ENCODE measurements at regions not wholly inside any gene's neighbourhood (a gene's known extent, or its start where the extent isn't known, plus 50 kb on each side); places are given as distances from the start of the nearest gene placed in this dataset.

GRCh38 chr16:50466170-50466569, 82.0 kb upstream of the NKD1 start:
- no peaks in the 10 kb centered on the region for H3K36me3 Mint-ChIP-seq (ENCODE audit: low read depth, unreplicated experiment)
- no peak for TF ChIP-seq CTCF (IDR thresholded peaks at IDR 0.05; ENCODE audit: unreplicated experiment)
- no peak overlapping the region for H3K27ac Mint-ChIP-seq (ENCODE audit: unreplicated experiment)
- H3K4me1 Mint-ChIP-seq (ENCODE audit: unreplicated experiment), result peaks cover 14% of the 10 kb centered on the region
- peak overlapping the region; percentile 1 for H3K4me3 Mint-ChIP-seq (ENCODE audit: unreplicated experiment)
- H3K9me3 Mint-ChIP-seq (ENCODE audit: unreplicated experiment), result no peaks in the 10 kb centered on the region
- H3K27me3 Mint-ChIP-seq (ENCODE audit: unreplicated experiment), result peaks cover 19% of the 10 kb centered on the region
- DNase-seq (ENCODE audit: low spot score), result no peak

- H3K9me3 Mint-ChIP-seq (ENCODE audit: unreplicated experiment), result no peaks in the 10 kb centered on the region
- H3K4me1 Mint-ChIP-seq (ENCODE audit: unreplicated experiment), result peaks cover 14% of the 10 kb centered on the region
- H3K4me3 Mint-ChIP-seq (ENCODE audit: unreplicated experiment), result no peak overlapping the region
- TF ChIP-seq CTCF (IDR thresholded peaks at IDR 0.05; ENCODE audit: unreplicated experiment), result peak; percentile 49
- no peaks in the 10 kb centered on the region for H3K36me3 Mint-ChIP-seq (ENCODE audit: low read depth, unreplicated experiment)
- peaks cover 19% of the 10 kb centered on the region for H3K27me3 Mint-ChIP-seq (ENCODE audit: unreplicated experiment)
- H3K27ac Mint-ChIP-seq (ENCODE audit: unreplicated experiment), result no peak overlapping the region
- DNase-seq (ENCODE audit: low spot score), result no peak
Measured at GRCh38 chr16:50464325-50465290, 83.6 kb upstream of the NKD1 start.

- H3K9me3 Mint-ChIP-seq (ENCODE audit: unreplicated experiment), result no peaks in the 10 kb centered on the region
- H3K36me3 Mint-ChIP-seq (ENCODE audit: low read depth, unreplicated experiment), result no peaks in the 10 kb centered on the region
- TF ChIP-seq CTCF (IDR thresholded peaks at IDR 0.05; ENCODE audit: unreplicated experiment), result no peak
- peaks cover 11% of the 10 kb centered on the region for H3K4me1 Mint-ChIP-seq (ENCODE audit: unreplicated experiment)
- no peak overlapping the region for H3K4me3 Mint-ChIP-seq (ENCODE audit: unreplicated experiment)
- no peak overlapping the region for H3K27ac Mint-ChIP-seq (ENCODE audit: unreplicated experiment)
- no peak for DNase-seq (ENCODE audit: low spot score)
- peaks cover 16% of the 10 kb centered on the region for H3K27me3 Mint-ChIP-seq (ENCODE audit: unreplicated experiment)
Measured at GRCh38 chr16:50463581-50464324, 84.4 kb upstream of the NKD1 start.

GRCh38 chr16:50462793-50463507, 85.2 kb upstream of the NKD1 start:
- Mint-ChIP-seq H3K36me3 (ENCODE audit: low read depth, unreplicated experiment) (no peaks in the 10 kb centered on the region), H3K4me1 (ENCODE audit: unreplicated experiment) (peaks cover 11% of the 10 kb centered on the region), H3K27ac (ENCODE audit: unreplicated experiment) (no peak overlapping the region), H3K9me3 (ENCODE audit: unreplicated experiment) (no peaks in the 10 kb centered on the region), H3K27me3 (ENCODE audit: unreplicated experiment) (peaks cover 13% of the 10 kb centered on the region), H3K4me3 (ENCODE audit: unreplicated experiment) (no peak overlapping the region)
- no peak for TF ChIP-seq CTCF (IDR thresholded peaks at IDR 0.05; ENCODE audit: unreplicated experiment)
- no peak for DNase-seq (ENCODE audit: low spot score)
